Transverse colon (tissue), 4 donors: ENCODE measurements at regions not wholly inside any gene's neighbourhood (a gene's known extent, or its start where the extent isn't known, plus 50 kb on each side); places are given as distances from the start of the nearest gene placed in this dataset.

Source experiments
- DNase-seq: peaks from one replicate; pipeline ENCODE4 v3.0.0-alpha.2; 2019
- H3K27ac ChIP-seq, 4 donors: fragments of 200-600 bp; sonication (generic); 2 replicates each; pipeline ENCODE4 v1.5.1; 2016 to 2018; ENCODE audit warnings: inconsistent platforms in 4 of 4
- H3K27me3 ChIP-seq: fragments of 200-600 bp; sonication (generic); 2 replicates; pipeline ENCODE4 v1.5.1; 2017; ENCODE audit warnings: inconsistent platforms
- H3K36me3 ChIP-seq, 4 donors: fragments of 200-600 bp; sonication (generic); 2 replicates each; pipeline ENCODE4 v1.5.1; 2017 to 2019; ENCODE audit warnings: inconsistent platforms in 4 of 4
- H3K4me1 ChIP-seq, 4 donors: fragments of 200-600 bp; sonication (generic); 2 replicates each; pipeline ENCODE4 v1.5.1; 2017 to 2020; ENCODE audit warnings: inconsistent platforms in 4 of 4
- H3K4me3 ChIP-seq, 4 donors: fragments of 200-600 bp; sonication (generic); 1 replicate in 1 of 4; 2 replicates in 3 of 4; pipeline versions ENCODE4 v1.5.1 to v1.6.1; 2017 to 2019; ENCODE audit warnings: inconsistent platforms in 4 of 4
- H3K9me3 ChIP-seq, 2 donors: fragments of 200-600 bp; sonication (generic); 2 replicates each; pipeline ENCODE4 v1.5.1; 2017 to 2019; ENCODE audit warnings: inconsistent platforms in 2 of 2
- CTCF ChIP-seq, 5 experiments: fragments of 200-600 bp in 3 of 5; fragments of 450-650 bp in 2 of 5; sonication (generic) in 3 of 5; IDR thresholded peaks; 1 replicate in 2 of 5; 2 replicates in 3 of 5; pipeline ENCODE4 v1.5.1; 2016 to 2017; ENCODE audit warnings: antibody characterized with exemption in 5 of 5, inconsistent platforms in 3 of 5, mild to moderate bottlenecking in 2 of 5, moderate library complexity in 1 of 5
- EP300 ChIP-seq: sonication (generic); formaldehyde crosslinking; IDR thresholded peaks from one replicate; pipeline ENCODE4 v1.6.1; 2017; ENCODE audit warnings: antibody characterized with exemption, low read depth
- POLR2A ChIP-seq: fragments of 450-650 bp; IDR thresholded peaks from one replicate; pipeline ENCODE4 v1.6.1; 2016; ENCODE audit warnings: antibody characterized with exemption, mild to moderate bottlenecking, moderate library complexity
- POLR2AphosphoS5 ChIP-seq, 3 donors: sonication (generic); formaldehyde crosslinking; IDR thresholded peaks; one replicate each; pipeline ENCODE4 v1.6.1; 2016; ENCODE audit warnings: antibody characterized with exemption in 3 of 3
- WGBS, 2 donors: methylation state at CpG; one replicate each; pipeline ENCODE4 v1.1.5; 2018; ENCODE audit warnings: low coverage in 1 of 2; 5-methylcytosine and 5-hydroxymethylcytosine counted together
- in situ Hi-C, 4 donors: fragments of 200-750 bp; cut with MboI; loops; one replicate each; pipeline versions ENCODE4 v1.15.0 to v1.15.1; 2017; ENCODE audit warnings: low sequenced_read_pairs in 3 of 4, low pct_ligation_motif_present in 1 of 4, low pct_unique_long_range_greater_than_20kb in 1 of 4
- intact Hi-C: fragments of 100-400 bp; cut with DNase I; formaldehyde crosslinking; loops from one replicate; pipeline ENCODE4 v1.15.1; 2023; ENCODE audit warnings: low total_unique reads

- 67 to 78% methylated on average over 2 of the region's 2 CpGs for WGBS, 2 donors
- Histone ChIP-seq H3K4me1 (no peaks in the 10 kb centered on the region), H3K27ac (no peak overlapping the region), H3K4me3 (no peak overlapping the region), H3K9me3 (no peaks in the 10 kb centered on the region), H3K36me3 (no peaks in the 10 kb centered on the region), H3K27me3 (no peaks in the 10 kb centered on the region)
- DNase-seq: no peak
- intact Hi-C loops: no loop called here
- TF ChIP-seq POLR2AphosphoS5 (IDR thresholded peaks at IDR 0.05) (no peak), POLR2A (no peak), EP300 (no peak), CTCF (IDR thresholded peaks at IDR 0.05) (no peak)
- in situ Hi-C loops: no loop called here
Observed at GRCh38 chr6:85172161-85172560, 277.7 kb upstream of the NT5E start.

- in situ Hi-C loops: no loop called here
- TF ChIP-seq POLR2AphosphoS5 (IDR thresholded peaks at IDR 0.05): no peak
- TF ChIP-seq CTCF (IDR thresholded peaks at IDR 0.05): no peak
- TF ChIP-seq EP300: no peak
- no peak for TF ChIP-seq POLR2A
- Histone ChIP-seq H3K36me3 (no peaks in the 10 kb centered on the region), H3K4me1 (no peaks in the 10 kb centered on the region), H3K27me3 (no peaks in the 10 kb centered on the region), H3K9me3 (no peaks in the 10 kb centered on the region), H3K4me3 (no peak overlapping the region), H3K27ac (no peak overlapping the region)
- intact Hi-C loops: no loop called here
- DNase-seq: no peak
- 17 to 24% methylated on average over 1 to 2 of the region's 2 CpGs for WGBS, 2 donors
Observed at GRCh38 chr6:85169189-85169588, 280.7 kb upstream of the NT5E start.

- TF ChIP-seq POLR2AphosphoS5 (IDR thresholded peaks at IDR 0.05): no peak
- TF ChIP-seq CTCF (IDR thresholded peaks at IDR 0.05): no peak
- TF ChIP-seq EP300: no peak
- TF ChIP-seq POLR2A: no peak
- 72 to 83% methylated on average over 2 of the region's 2 CpGs for WGBS, 2 donors
Observed at GRCh38 chr6:85168146-85168545, 281.7 kb upstream of the NT5E start.

GRCh38 chr6:85166114-85166741 lies 283.7 kb upstream of the NT5E start:
- H3K9me3 ChIP-seq: no peaks in the 10 kb centered on the region
- TF ChIP-seq EP300 (no peak), CTCF (IDR thresholded peaks at IDR 0.05) (no peak), POLR2AphosphoS5 (IDR thresholded peaks at IDR 0.05) (no peak), POLR2A (no peak)
- 64 to 83% methylated on average over 3 of the region's 3 CpGs for WGBS, 2 donors
- no peaks in the 10 kb centered on the region for H3K27me3 ChIP-seq
- H3K36me3 ChIP-seq: no peaks in the 10 kb centered on the region
- DNase-seq: no peak
- no peak overlapping the region for H3K4me3 ChIP-seq
- no peak overlapping the region for H3K27ac ChIP-seq
- H3K4me1 ChIP-seq: no peaks in the 10 kb centered on the region
- in situ Hi-C loops (no loop called here), intact Hi-C loops (no loop called here)

More at GRCh38 chr6:85168146-85168545, 281.7 kb upstream of the NT5E start:
- Histone ChIP-seq H3K27me3 (no peaks in the 10 kb centered on the region), H3K36me3 (no peaks in the 10 kb centered on the region), H3K4me1 (no peaks in the 10 kb centered on the region), H3K27ac (no peak overlapping the region), H3K4me3 (no peak overlapping the region), H3K9me3 (no peaks in the 10 kb centered on the region)
- no peak for DNase-seq
- intact Hi-C loops (no loop called here), in situ Hi-C loops (no loop called here)
